ENCODE measurements at regions not wholly inside any gene's neighbourhood (a gene's known extent, or its start where the extent isn't known, plus 50 kb on each side); places are given as distances from the start of the nearest gene placed in this dataset.

- TF ChIP-seq, protein P1, sequence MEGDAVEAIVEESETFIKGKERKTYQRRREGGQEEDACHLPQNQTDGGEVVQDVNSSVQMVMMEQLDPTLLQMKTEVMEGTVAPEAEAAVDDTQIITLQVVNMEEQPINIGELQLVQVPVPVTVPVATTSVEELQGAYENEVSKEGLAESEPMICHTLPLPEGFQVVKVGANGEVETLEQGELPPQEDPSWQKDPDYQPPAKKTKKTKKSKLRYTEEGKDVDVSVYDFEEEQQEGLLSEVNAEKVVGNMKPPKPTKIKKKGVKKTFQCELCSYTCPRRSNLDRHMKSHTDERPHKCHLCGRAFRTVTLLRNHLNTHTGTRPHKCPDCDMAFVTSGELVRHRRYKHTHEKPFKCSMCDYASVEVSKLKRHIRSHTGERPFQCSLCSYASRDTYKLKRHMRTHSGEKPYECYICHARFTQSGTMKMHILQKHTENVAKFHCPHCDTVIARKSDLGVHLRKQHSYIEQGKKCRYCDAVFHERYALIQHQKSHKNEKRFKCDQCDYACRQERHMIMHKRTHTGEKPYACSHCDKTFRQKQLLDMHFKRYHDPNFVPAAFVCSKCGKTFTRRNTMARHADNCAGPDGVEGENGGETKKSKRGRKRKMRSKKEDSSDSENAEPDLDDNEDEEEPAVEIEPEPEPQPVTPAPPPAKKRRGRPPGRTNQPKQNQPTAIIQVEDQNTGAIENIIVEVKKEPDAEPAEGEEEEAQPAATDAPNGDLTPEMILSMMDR (IDR thresholded peaks at IDR 0.05; ENCODE audit: low read depth, low read length, poor library complexity, severe bottlenecking), result no peak
- no peak for TF ChIP-seq EZH2phosphoT487 (IDR thresholded peaks at IDR 0.05; ENCODE audit: borderline replicate concordance, low read length)
Observed at GRCh38 chr13:54758795-54759194, 1730.2 kb downstream of the OLFM4 start.
